SIG-M5 treated with dmso at 0.1 percent for 504 hours (cell line): ENCODE measurements at regions not wholly inside any gene's neighbourhood (a gene's known extent, or its start where the extent isn't known, plus 50 kb on each side); places are given as distances from the start of the nearest gene placed in this dataset.

Source experiments
- DNase-seq: peaks from one replicate; lab custom pipeline; 2025; ENCODE audit not compliant: unreplicated experiment; lab: John Stamatoyannopoulos, UW

DNA sequence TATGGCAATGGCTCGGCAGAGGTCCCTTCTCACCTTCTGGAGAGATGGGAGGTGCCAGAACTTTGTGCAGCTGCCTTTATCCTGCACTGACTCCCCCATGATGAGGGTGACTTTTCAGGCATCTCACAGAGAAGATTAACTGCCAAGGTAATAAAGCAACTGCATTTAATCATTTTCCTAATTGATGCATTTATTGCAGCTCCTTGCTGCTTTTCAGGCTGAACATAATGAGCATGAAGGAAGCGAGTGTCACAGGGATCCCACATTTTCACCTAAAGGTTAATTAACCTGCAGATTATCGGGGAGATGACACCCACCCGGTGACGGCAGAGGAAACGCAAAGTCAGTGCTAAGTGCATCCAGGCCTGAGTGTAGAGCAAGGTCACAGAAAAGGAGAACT lies 154.3 kb downstream of the ICE1 start:
- DNase-seq, result no peak

DNA sequence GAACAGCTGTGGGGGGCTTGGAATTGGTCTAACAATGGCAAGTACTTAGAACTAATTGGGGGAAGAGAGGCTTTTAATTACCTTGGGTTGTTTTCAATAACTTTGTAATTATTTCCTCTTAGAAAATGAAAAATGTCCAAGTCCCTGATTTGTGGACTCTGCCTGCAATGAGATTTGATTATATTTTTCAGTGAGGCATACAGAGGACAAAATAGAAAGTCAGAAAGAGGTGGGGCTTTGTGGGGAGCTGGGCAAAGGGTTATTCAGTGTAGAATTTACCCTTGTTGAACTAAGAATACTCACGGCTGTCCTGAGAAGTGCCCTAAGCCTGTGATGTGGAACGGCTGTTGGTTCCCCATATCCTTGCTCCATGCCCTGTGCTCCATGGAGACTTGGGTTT lies 153.0 kb downstream of the ICE1 start:
- DNase-seq, result no peak

DNA sequence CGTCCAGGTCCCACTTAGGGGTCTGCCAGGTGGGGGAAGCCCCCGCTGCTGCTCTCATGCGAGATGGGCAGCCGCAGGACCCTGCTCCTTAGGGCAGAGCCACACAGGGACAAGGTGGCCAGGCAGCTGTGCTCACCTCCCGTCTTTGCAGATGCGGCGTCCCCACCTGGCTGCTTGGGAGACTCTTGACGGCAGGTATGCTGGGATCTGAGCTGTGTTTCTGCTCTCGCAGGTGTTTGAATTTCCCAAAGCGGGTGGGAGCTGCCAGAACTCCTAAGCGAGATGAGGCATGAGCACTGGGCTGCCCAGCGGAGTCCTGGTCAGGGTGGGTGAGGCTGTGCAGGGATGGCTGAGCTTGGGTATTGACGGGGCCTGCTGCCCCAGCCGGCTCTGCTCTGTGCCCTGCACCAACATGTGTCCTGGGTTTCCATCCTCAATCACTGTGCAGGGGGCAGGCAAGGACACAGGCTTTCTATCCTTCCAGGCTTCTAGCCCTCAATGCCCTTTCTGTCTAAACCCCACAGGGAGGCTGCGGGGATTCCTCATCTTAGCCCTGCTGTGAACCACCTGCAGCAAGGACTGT lies 151.4 kb downstream of the ICE1 start:
- no peak for DNase-seq

DNA sequence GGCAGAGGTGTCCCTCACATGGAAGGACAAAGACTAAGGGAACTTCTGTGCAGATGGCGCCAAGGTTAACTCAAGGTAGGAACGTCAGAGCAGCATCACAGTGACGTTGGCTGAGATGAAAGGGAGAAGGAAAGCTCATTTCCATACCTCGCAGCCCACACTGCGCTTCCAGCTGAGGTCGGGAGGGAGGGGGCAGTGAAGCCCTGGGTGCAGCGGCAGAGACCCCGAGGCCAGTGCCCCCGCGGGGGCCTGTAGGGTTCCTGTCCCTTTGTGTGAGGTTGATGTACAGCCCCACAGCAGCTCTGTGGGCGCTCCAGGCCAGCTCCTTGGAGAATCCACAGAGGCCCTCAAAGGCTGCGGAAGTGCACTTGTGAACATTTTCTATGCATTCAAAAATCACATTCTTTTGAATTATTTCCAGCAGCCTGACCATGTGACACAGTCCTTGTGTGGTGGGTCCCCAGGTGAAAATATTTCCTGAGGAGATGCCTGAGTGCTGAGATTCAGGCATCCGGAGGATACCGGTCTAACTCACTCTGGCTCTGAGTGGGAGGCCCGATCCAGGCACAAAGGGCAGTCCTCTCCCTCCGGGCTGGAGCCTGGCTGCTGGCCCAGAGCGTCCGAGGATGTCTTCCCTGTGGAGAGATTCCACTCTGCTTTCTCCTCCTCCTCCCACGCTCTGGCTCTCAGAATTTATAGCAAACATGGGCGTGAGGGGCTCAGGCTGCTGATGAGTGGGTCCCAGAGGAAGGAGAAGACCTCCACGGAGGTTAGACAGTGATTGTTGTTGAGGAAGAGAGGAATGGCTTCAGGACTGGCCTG lies 150.7 kb downstream of the ICE1 start:
- no peak for DNase-seq

DNA sequence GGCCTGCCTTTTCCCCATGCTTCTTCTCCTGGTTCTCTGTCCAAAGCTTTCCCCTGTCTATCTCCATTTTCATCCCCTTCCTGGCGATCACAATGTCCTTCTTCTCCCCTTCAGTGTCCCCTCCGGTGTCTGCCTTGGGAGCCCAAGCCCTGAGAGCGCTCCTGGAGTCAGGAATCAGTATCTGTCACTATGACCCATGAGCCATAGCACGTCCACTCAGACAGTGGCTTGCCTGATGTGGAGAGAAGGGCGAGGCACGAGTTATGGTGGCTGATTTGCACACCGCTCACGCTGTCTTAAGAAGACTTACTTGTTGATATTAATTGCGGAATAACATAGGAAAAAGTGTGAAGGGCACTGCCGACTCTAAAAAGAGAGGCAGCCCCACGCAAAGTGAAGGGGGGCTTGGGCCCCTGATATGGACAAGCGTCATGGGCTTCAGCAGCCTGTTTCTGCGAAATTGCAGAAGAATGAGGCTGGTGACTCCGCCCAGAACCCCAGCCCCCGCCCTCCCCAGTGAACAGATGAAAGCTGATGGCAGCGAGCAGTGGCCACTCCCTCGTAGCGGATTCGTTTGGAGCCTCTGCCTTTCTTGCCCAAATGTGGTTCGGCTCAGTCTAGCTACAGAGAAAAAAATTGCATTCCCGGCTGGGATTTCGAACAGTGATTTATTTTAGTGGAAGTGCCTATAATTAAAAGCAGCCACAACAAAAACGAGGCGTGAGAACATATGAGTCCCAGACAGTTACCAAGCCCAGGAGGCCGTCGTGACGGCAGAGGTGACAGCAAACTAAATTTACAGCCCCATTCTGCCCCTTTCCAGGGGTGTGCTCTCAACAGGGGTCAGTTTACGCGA lies 149.8 kb downstream of the ICE1 start:
- DNase-seq, result no peak

DNA sequence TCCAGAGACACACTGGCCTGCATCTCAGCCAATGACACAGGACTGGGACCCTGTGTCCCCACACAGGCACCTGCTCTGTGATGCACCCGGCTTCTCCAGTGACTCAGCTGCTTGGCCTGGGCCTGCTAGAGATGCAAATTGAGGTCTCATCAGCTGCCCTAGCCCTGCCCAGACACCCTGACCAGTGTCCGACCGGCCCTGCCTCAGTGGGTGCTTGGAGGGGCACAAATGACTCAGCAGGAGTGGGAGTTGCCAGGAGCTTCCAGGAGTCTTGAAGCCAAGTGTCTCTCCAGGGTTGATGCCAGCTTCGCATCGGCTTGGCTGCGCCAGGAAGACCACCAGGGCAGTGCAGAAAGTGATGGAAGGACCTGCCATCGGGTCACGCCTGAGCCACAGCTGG lies 148.2 kb downstream of the ICE1 start:
- no peak for DNase-seq

DNA sequence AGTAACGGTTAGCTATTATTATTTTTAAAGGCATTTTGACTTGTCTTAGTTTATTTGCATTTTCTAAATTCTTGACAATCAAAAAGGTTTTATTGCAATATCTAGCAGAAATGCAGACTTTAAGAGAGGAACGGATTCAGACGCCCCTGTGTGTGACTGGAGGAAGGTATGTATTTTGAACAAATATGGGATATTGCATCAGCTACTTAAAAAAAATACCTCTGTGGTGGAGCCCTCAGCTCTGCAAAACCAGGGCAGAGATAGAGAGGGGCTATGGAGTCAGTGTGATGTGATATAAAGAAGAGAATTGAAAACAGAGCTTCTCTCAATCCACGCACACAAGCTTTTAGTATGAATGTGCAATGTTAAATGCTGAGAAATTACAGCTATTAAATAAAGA lies 142.4 kb downstream of the ICE1 start:
- no peak for DNase-seq

DNA sequence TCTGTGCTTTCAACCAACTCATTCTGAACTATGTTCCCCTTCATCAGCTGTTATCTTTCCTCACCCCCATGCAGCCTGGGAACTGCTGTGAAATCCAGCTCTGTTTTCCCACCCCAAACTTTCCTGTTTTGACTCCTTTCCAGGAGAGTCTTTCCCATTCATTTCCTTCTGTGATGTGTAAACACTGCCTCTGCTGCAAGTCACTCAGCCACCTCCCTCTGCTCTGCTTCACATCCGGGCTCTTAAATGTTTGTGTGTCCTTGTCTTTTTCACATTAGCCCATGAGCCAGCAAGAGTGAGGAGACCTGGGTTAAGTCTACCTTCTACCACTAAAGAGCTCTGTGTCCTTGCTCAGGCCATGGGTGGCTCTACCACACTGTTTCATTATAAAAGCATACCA lies 137.5 kb downstream of the ICE1 start:
- no peak for DNase-seq

DNA sequence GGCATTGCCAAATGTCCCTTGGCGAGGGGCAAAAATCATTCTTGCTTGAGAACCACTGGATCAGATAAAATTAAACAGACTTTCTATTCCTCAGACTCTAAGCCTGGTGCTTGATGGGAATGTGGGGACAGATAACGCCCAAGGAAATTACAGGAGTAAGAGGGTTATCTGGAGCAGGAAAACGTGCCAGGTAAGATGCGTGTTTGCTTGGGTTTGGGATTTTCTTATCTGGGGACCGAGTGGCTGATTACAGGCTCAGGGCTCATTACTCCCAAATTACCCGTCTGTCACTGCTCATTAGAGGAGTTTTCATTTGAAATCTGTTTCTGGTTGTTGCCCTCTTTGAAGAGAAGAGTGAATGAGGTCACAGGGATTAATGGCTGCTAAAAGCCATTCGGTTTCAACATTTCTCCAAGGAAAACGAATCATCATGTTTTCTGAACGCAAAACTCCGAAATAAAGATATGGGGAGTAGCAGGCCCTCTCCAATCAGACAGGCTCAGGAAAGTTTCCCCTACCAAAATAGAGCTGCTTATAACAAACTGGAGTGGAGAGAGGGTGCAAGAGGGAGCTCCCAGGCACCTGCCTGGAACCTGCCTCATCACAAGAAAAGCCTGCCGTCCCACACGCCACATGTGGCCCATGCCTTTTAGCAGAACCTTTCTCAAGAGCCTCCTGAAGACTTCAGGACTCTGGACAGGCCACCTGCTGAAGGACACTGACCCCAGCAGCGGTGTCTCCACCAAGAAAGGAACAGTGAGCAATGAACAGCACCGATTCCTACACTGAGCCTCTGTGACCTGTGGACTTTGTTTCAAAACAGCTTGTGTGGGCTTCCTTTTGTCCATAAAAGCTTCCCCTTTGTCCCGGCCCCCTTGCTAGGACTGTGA lies 136.4 kb downstream of the ICE1 start:
- DNase-seq, result no peak

DNA sequence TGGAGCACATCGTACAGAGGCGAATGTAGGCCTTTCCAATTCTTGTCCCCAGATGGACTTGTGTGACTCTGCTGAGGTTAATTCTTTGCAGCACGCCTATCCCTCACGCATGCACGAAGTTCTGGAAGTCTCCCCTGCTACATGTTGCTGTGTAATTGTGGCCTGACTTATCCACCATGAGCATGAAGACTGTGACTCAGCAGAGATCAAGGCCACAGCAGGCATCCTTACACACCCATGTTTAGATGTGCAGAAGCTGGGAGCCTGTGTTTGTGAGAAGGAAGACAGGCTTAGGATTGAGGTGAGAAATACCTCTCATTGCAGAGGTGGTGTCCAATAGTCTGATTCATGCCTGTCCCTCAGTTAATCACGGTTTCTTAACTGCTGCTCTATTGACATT lies 135.6 kb downstream of the ICE1 start:
- no peak for DNase-seq

DNA sequence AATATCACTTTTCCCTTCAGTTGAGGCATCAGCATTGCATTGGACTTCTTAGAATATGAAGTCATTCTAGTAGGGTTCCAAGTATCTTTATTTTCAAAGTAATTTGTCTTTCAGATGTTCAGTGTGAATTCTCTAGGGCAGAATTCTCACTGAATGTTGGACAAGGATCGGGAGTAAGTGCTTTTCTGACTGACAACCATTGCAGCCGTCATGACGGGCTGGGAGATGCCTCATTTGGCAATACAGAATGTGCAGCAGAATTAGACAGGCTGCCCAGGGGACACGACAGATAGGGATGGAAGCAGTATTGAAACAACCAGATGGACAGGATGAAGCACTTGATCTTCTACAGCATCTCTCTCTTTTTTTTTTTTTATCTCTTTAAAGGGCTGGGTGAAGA lies 129.0 kb downstream of the ICE1 start:
- no peak for DNase-seq

DNA sequence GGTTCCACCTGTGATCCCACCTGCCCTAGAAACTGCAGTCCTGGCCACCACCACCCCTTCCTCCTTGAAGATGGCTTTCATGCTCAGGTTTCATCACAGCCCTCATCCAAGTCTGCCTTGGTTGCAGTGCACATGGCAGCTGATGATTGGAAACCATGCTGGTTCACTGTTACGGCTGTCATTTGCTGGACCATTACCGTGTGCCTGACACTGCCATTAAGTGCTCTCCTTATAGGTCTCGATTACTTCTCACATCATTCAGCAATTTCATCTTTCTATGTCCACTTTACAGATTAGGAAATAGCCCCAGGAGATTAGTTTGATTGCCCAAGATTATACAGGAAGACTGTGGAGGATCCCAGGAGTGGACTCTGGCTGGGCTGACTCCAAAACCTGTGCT lies 123.9 kb downstream of the ICE1 start:
- no peak for DNase-seq

DNA sequence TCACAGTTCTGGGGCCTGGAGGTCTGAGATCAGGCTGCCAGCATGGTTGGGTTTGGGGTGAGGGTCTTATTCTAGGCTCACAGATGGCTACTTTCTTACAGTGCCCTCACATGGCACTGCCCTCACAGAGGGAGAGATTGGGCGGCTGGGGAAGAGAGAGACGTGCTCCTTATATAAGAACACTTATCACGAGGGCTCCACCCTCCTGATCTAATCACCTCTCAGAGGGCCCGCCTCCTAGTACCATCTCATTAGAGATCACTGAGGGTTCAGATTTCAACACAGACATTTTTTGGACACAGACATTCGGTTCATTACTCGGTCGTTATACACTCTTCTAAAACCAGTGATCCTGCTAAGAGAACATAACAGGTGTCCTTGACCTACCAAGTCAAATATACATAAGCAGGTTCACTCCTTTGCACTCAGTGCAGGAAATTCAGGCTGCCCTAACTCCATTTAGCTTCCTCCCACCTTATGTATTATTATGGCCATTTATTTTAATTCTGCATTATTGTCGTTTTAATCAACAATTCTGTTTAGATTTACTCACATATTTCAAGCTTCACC lies 121.7 kb downstream of the ICE1 start:
- DNase-seq, result no peak

DNA sequence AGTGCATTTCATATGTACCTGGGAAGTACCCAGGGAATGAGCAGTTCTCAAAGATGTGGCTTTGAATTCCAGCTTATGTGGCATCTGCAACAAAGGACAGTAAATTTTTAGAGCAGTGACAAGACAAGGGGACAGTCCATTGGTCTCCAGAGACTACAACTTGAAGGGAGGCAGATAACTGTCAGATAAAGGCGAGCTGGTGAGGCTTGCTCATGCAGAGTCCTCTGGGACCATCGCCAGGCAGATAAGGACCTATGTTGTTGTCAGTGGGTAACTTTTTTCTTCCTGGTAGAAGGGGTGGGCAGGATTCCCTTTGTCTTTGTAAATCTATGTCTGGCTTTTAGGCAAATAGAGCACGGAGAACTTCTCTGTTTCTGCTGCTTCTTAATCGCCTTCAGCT lies 120.2 kb downstream of the ICE1 start:
- DNase-seq, result no peak

DNA sequence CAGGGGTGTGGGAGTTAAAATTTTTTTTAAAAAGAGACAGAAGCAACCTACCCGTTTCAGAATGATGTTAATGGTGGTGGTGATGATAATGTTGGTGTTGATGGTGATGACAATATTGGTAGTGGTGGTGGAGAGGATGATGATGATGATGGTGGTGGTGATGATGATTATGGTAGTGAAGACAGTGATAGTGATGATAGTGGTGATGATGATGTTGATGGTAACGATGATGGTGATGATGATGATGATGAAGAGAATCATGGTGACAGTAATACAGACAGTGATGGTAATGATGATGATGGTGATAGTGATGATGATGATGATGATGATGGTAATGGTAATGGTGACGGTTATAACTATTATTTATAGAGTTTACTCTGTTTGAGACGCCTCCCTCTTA lies 117.6 kb downstream of the ICE1 start:
- DNase-seq, result no peak
